Cardiac fibroblast (primary cell): ENCODE measurements at regions not wholly inside any gene's neighbourhood (a gene's known extent, or its start where the extent isn't known, plus 50 kb on each side); places are given as distances from the start of the nearest gene placed in this dataset.

ENCODE experiments used
- DNase-seq, 2 donors: peaks; one replicate each; pipeline versions ENCODE4 v3.0.0 to v3.0.0-alpha.2; 2010; ENCODE audit warnings: low read depth in 2 of 2
- H3K4me3 ChIP-seq, 2 donors: replicated peaks in 1 of 2; 1 replicate in 1 of 2; 2 replicates in 1 of 2; pipeline ENCODE4 v1.5.1; 2011; ENCODE audit warnings: low read depth in 2 of 2, low read length in 2 of 2, mild to moderate bottlenecking in 2 of 2, moderate library complexity in 1 of 2
- TF ChIP-seq, protein P1 (sequence below): IDR thresholded peaks from one replicate; pipeline ENCODE4 v1.5.1; 2011; ENCODE audit warnings: low read depth, mild to moderate bottlenecking, low read length, inconsistent platforms

DNA sequence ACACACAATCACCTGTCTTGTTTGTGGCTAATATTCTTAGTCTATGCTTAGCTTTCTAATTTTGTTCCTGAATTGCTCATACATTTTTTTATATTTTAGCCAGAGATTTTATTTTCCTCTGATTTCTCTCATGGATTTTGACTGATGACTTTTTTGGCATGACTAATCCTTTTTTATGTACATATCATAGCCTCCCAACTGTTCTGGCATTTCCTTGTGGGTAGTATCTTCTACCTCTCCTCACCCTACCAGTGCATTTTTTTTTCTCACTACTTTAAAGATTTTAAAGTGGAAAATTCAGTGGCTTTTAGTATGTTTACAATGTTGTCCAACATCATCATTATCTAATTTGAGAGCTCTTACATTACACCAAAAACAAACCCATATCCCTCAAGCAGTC lies 84.4 kb upstream of the TENM4 start:
- DNase-seq: no peak
- TF ChIP-seq, protein P1, sequence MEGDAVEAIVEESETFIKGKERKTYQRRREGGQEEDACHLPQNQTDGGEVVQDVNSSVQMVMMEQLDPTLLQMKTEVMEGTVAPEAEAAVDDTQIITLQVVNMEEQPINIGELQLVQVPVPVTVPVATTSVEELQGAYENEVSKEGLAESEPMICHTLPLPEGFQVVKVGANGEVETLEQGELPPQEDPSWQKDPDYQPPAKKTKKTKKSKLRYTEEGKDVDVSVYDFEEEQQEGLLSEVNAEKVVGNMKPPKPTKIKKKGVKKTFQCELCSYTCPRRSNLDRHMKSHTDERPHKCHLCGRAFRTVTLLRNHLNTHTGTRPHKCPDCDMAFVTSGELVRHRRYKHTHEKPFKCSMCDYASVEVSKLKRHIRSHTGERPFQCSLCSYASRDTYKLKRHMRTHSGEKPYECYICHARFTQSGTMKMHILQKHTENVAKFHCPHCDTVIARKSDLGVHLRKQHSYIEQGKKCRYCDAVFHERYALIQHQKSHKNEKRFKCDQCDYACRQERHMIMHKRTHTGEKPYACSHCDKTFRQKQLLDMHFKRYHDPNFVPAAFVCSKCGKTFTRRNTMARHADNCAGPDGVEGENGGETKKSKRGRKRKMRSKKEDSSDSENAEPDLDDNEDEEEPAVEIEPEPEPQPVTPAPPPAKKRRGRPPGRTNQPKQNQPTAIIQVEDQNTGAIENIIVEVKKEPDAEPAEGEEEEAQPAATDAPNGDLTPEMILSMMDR: no peak
- H3K4me3 ChIP-seq: no peak overlapping the region

DNA sequence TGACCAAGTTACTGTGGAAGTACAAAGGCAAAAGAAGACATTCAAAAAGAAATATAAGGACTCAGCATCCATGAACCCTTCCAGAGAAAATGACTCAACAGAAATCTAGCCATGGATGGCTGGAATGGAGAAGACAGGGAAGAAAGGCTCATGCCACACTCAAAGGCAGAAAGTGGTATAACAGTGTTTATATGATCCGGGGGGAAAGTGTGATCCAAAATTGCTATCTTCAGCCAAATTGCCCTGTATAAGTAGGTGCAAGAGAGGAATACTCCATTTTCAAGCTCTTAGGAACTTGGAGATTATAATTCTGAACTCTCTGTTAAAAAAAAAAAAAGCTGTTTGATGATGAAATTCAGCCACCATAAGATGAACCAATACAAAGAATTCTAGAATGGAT lies 81.8 kb upstream of the TENM4 start:
- no peak for DNase-seq
- no peak overlapping the region for H3K4me3 ChIP-seq
- TF ChIP-seq, protein P1: no peak

DNA sequence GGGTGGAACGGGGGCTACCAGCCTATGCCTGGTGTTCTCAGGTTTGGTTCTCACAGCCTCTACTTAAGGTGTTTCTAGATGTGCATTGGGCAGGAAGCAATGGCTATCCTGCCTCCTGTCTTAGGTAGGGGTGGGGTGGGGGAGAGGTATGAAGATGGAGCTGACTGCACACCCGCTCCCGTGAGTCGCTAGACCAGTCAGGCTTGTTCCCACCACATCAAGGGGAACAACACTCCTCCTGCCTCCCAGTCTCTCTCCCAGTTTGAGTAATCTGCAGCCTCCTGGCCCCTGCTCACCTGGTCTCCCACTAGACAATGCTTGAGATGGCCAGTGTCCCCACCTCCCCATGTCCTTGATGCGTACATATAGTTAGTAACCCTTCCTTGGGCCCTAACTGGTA lies 79.3 kb upstream of the TENM4 start:
- H3K4me3 ChIP-seq: no peak overlapping the region
- DNase-seq: no peak
- TF ChIP-seq, protein P1: no peak

DNA sequence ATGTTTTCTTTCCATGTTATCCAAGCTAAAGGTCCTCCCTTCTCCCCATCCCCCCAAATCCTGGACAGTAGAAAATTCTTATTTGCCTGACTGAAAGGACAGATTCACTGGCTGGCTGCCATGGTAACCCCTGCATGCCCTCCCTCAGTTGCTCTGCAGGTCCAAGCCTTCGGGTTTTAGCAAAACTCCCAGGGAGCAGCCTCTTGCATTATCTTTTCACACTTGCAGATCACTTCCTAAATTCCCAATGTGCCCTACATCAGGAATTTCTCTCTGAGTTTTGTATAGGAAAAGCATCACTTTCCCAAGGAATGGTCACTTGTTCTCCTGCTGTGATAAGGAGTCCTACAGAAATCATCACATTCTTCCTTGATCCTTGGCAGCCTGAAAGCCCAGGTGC lies 75.0 kb upstream of the TENM4 start:
- H3K4me3 ChIP-seq: no peak overlapping the region
- no peak for DNase-seq
- TF ChIP-seq, protein P1: no peak

DNA sequence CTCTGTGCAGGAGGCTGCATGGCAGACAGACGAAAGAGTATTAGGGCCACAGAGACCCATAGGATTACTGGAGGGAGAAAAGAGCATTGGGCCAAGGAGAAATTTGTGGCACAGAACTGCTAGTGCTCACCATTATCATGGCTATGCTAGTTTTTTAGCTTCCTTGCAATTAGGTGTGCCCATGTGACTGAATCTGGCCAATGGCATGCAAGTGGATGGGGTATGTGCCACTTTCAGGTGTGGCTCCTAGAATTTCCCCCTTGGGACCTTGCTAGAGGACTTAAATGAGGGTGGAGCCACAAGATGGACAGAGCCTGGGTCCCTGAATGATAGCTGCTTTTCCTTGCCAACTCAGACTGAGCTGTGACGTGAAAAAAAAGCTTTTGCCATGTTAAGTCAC lies 73.9 kb upstream of the TENM4 start:
- no peak for DNase-seq
- H3K4me3 ChIP-seq: no peak overlapping the region
- TF ChIP-seq, protein P1: no peak

DNA sequence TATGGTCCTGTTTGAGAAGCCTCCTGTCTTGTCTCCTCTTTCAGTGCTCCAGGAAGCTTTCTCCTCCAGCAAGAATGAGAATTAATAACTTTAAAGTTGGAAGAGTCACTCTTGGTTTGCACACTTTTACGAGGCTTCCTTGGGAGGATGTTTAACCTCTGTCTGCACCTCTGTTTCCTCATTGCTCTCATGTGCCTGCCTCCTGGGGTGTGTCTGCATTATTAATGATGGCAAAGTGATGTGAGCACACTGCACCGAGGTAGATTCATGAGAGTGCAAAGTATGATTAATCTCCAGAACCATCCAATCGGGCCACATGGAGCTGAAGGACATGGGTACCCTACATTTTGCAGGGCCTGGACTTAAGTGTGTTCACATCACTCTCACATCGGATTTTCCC lies 73.5 kb upstream of the TENM4 start:
- H3K4me3 ChIP-seq: no peak overlapping the region
- TF ChIP-seq, protein P1: no peak
- DNase-seq: no peak

DNA sequence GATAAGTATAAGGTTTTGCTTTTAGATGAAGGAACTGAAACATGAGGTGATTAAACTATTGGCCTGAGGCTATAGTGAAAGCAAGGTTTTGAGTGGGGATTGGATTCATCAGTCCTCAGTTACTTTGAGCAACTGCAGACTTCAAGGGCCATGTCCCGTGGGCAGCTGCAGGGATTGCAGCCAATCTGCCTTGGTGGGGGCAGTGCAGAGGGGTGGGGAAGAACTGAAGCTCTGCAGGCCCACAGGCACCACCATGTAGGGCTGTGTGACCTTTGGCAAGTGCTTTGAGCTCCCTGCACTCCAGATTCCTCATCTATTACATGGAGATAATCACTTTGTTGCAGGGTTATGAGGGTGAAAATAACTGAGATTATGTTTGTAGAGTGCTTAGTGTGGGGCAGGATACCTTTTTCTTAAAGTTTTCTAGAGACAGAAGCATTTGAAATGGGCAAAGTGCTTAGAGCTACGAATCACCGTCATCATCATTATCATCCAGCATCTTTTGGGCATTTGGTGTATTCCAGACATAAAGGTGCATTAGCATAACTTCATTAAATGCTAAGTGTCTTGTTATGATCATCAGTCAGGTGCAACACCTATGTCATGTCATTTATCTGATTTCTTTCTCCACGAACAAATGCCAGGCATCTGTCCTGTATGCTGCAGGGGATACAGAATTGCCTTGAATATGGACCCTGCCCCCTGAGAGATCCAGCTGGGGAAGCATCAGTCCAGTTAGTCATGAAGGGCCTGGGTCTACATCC lies 72.1 kb upstream of the TENM4 start:
- no peak for DNase-seq
- TF ChIP-seq, protein P1: no peak
- H3K4me3 ChIP-seq: no peak overlapping the region
